ENCODE measurements at regions not wholly inside any gene's neighbourhood (a gene's known extent, or its start where the extent isn't known, plus 50 kb on each side); places are given as distances from the start of the nearest gene placed in this dataset.

GRCh38 chr16:64784635-64785034 is 337.2 kb downstream of the CDH11 start:
- H3K27ac ChIP-seq: no peak overlapping the region
- TF ChIP-seq, protein P1, sequence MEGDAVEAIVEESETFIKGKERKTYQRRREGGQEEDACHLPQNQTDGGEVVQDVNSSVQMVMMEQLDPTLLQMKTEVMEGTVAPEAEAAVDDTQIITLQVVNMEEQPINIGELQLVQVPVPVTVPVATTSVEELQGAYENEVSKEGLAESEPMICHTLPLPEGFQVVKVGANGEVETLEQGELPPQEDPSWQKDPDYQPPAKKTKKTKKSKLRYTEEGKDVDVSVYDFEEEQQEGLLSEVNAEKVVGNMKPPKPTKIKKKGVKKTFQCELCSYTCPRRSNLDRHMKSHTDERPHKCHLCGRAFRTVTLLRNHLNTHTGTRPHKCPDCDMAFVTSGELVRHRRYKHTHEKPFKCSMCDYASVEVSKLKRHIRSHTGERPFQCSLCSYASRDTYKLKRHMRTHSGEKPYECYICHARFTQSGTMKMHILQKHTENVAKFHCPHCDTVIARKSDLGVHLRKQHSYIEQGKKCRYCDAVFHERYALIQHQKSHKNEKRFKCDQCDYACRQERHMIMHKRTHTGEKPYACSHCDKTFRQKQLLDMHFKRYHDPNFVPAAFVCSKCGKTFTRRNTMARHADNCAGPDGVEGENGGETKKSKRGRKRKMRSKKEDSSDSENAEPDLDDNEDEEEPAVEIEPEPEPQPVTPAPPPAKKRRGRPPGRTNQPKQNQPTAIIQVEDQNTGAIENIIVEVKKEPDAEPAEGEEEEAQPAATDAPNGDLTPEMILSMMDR (IDR thresholded peaks at IDR 0.05): no peak
- H3K9me3 ChIP-seq: no peaks in the 10 kb centered on the region
- H3K27me3 ChIP-seq: no peaks in the 10 kb centered on the region
- no peak for DNase-seq
- H3K4me1 ChIP-seq: peaks cover 0 to 4% (median 0%) of the 10 kb centered on the region in 4 donors
- H3K4me3 ChIP-seq: no peak overlapping the region
- intact Hi-C loops (cut with DNase I; ENCODE audit: low total_unique reads): no loop called here
- no peaks in the 10 kb centered on the region for H3K36me3 ChIP-seq

- Histone ChIP-seq H3K36me3 (no peaks in the 10 kb centered on the region), H3K27ac (no peak overlapping the region), H3K27me3 (no peaks in the 10 kb centered on the region), H3K9me3 (no peaks in the 10 kb centered on the region), H3K4me3 (no peak overlapping the region), H3K4me1 (peaks cover 0 to 4% (median 0%) of the 10 kb centered on the region in 4 donors)
- intact Hi-C loops (cut with DNase I; ENCODE audit: low total_unique reads): no loop called here
- TF ChIP-seq, protein P1 (IDR thresholded peaks at IDR 0.05): no peak
- no peak for DNase-seq
Measured at GRCh38 chr16:64782484-64782883, 339.4 kb downstream of the CDH11 start.

DNA sequence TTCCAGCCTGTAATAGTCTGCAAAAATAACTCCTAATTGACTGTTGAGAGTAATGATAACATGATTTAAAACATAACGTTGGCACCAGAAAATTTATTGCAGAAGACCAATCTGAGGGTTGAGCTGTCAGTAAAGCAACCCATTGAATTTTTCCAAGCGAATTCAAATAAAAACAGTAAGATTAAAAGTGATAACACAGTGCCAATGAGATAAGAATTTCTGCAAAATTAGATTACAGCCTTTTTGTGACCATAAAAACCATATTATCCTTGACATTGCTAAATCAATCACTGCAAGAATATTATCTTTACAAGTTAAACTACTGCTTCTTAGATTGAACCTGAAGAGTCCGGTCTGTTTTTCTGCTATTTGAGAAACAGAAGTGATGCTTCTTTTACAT is 341.4 kb downstream of the CDH11 start:
- Histone ChIP-seq H3K27me3 (no peaks in the 10 kb centered on the region), H3K27ac (no peak overlapping the region), H3K4me1 (peaks cover 0 to 4% (median 0%) of the 10 kb centered on the region in 4 donors), H3K36me3 (no peaks in the 10 kb centered on the region), H3K9me3 (no peaks in the 10 kb centered on the region), H3K4me3 (no peak overlapping the region)
- TF ChIP-seq, protein P1 (IDR thresholded peaks at IDR 0.05): no peak
- intact Hi-C loops (cut with DNase I; ENCODE audit: low total_unique reads): no loop called here
- DNase-seq: no peak

GRCh38 chr16:64778777-64779176 is 343.1 kb downstream of the CDH11 start:
- Histone ChIP-seq H3K36me3 (no peaks in the 10 kb centered on the region), H3K27ac (no peak overlapping the region), H3K4me1 (peaks cover 0 to under 1% (median 0%) of the 10 kb centered on the region in 4 donors), H3K27me3 (no peaks in the 10 kb centered on the region), H3K9me3 (no peaks in the 10 kb centered on the region), H3K4me3 (no peak overlapping the region)
- intact Hi-C loops (cut with DNase I; ENCODE audit: low total_unique reads): no loop called here
- DNase-seq: no peak
- TF ChIP-seq, protein P1 (IDR thresholded peaks at IDR 0.05): no peak

DNA sequence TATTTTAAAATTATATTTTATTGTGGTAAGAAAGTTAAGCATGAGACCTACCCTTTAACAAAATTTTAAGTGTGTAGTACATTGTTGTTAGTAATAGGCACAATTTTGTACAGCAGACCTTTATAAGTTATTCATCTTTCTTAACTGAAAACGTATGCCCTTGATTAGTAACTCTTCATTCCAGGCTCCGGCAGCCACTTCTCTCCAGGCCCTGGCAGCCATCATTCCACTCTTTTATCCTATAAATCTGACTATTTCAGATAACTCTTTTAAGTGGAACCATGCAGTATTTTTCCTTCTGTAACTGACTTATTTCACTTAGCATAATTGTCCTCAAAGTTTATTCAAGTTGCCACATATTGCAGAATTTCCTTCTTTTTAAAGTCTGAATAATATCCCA is 348.2 kb downstream of the CDH11 start:
- no peaks in the 10 kb centered on the region for H3K9me3 ChIP-seq
- no peaks in the 10 kb centered on the region for H3K27me3 ChIP-seq
- DNase-seq: no peak
- no peaks in the 10 kb centered on the region for H3K36me3 ChIP-seq
- H3K4me1 ChIP-seq: peaks cover 0 to 3% (median 0%) of the 10 kb centered on the region in 4 donors
- no peak overlapping the region for H3K27ac ChIP-seq
- no peak overlapping the region for H3K4me3 ChIP-seq
- TF ChIP-seq, protein P1 (IDR thresholded peaks at IDR 0.05): no peak
- intact Hi-C loops (cut with DNase I; ENCODE audit: low total_unique reads): no loop called here

DNA sequence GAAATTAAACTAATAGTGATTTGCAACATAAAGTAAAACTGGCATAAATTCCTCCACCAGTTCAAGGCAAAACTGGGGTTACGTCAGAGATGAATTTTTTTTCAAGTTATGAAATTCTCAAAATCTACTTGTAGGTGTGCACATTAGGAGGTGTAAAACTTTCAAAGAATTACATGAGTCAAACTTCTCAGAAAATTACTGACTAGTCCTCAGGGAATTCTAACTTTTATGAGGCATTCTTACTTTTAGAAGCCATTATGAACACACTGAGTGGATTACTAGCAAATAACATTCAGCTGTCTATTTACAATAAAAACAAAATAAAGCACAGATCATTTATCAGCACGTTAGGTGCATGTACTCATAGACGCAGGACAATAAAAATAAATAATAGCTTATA is 348.7 kb downstream of the CDH11 start:
- Histone ChIP-seq H3K4me3 (no peak overlapping the region), H3K4me1 (peaks cover 0 to 3% (median 0%) of the 10 kb centered on the region in 4 donors), H3K9me3 (no peaks in the 10 kb centered on the region), H3K27ac (no peak overlapping the region), H3K27me3 (no peaks in the 10 kb centered on the region), H3K36me3 (no peaks in the 10 kb centered on the region)
- DNase-seq: no peak
- TF ChIP-seq, protein P1 (IDR thresholded peaks at IDR 0.05): no peak
- intact Hi-C loops (cut with DNase I; ENCODE audit: low total_unique reads): no loop called here

All from tibial artery (tissue), 4 donors.